Stimulated activated CD4-positive, alpha-beta T cell treated with anti-CD3 and anti-CD28 coated beads, TNF-alpha, amount 100 ng/mL, for 1 hour (primary cell): ENCODE measurements at regions not wholly inside any gene's neighbourhood (a gene's known extent, or its start where the extent isn't known, plus 50 kb on each side); places are given as distances from the start of the nearest gene placed in this dataset.
"Not testable (repeated sequence)": the region's sequence is repeated elsewhere in the genome, so short reads cannot be mapped to it uniquely, and the experiment has no call there.

ENCODE experiments used
- DNase-seq, 3 donors: peaks; one replicate each; pipeline ENCODE4 v3.0.0-alpha.2; 2020; ENCODE audit warnings: low read depth in 3 of 3, low spot score in 1 of 3

- no peak for DNase-seq
Observed at GRCh38 chr15:24733659-24734058, 58.1 kb downstream of the NPAP1 start.

- DNase-seq, result no peak
Observed at GRCh38 chr15:24734396-24734795, 58.8 kb downstream of the NPAP1 start.

- no peak for DNase-seq
Observed at GRCh38 chr15:24745290-24745689, 69.7 kb downstream of the NPAP1 start.

GRCh38 chr15:24746094-24746493, 70.5 kb downstream of the NPAP1 start:
- no peak for DNase-seq

- no peak for DNase-seq
Observed at GRCh38 chr15:24747376-24747775, 71.8 kb downstream of the NPAP1 start.

- DNase-seq, result no peak
Observed at GRCh38 chr15:24748812-24749439, 73.4 kb downstream of the NPAP1 start.

- no peak for DNase-seq
Observed at GRCh38 chr15:24752354-24752753, 76.8 kb downstream of the NPAP1 start.

- DNase-seq, result no peak
Observed at GRCh38 chr15:24756101-24756500, 80.5 kb downstream of the NPAP1 start.

- DNase-seq, result no peak
Observed at GRCh38 chr15:24760066-24760465, 84.5 kb downstream of the NPAP1 start.

GRCh38 chr15:24761704-24762302, 86.2 kb downstream of the NPAP1 start:
- no peak for DNase-seq

GRCh38 chr15:24763891-24764290, 88.3 kb downstream of the NPAP1 start:
- DNase-seq, result no peak

- DNase-seq, result no peak
Observed at GRCh38 chr15:24764375-24765171, 89.0 kb downstream of the NPAP1 start.

GRCh38 chr15:24766511-24767133, 91.0 kb downstream of the NPAP1 start:
- DNase-seq, result no peak

- no peak for DNase-seq
Observed at GRCh38 chr15:24772266-24772665, 96.7 kb downstream of the NPAP1 start.

- DNase-seq, result peak in 2 of 3 donors; percentile 2 to 45
Observed at GRCh38 chr15:24772686-24773373, 97.3 kb downstream of the NPAP1 start.

GRCh38 chr15:24777307-24777706, 101.7 kb downstream of the NPAP1 start:
- no peak for DNase-seq

GRCh38 chr15:24784506-24784905, 108.9 kb downstream of the NPAP1 start:
- no peak for DNase-seq

GRCh38 chr15:24786347-24786746, 110.8 kb downstream of the NPAP1 start:
- no peak for DNase-seq

- not testable (repeated sequence) for DNase-seq
Observed at GRCh38 chr15:24802624-24803023, 127.0 kb downstream of the NPAP1 start.

- DNase-seq, result no peak
Observed at GRCh38 chr15:24819680-24820079, 135.1 kb upstream of the SNRPN start.

- DNase-seq, result no peak
Observed at GRCh38 chr15:24823473-24823872, 131.3 kb upstream of the SNRPN start.
